ENCODE measurements at regions not wholly inside any gene's neighbourhood (a gene's known extent, or its start where the extent isn't known, plus 50 kb on each side); places are given as distances from the start of the nearest gene placed in this dataset.

DNA sequence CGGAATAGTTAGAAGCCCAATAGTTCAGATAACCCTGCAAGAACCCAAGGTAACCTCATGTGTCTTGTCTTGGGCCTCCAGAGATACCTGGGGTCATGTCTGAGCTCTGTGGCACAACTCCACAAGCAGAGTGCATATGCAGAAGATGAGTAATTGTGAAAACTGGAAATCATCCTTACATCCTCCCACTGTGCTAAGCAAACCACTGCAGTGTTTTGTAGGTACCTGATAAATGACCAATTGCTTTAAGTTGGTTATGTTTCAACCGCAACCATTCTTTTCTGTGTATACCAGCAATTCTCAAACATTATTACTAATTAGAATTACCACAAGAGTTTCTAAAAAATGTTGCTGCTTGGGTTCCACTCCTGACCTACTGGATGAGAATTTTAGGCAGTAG, 73.2 kb downstream of the CBLL2 start:
- Histone ChIP-seq H4K8ac (replicated peaks; ENCODE audit: insufficient read length, low read depth, low read length) (no peak overlapping the region), H3T11ph (ENCODE audit: low read length) (no peak overlapping the region), H4K91ac (ENCODE audit: insufficient read length, low read depth, low read length) (no peak overlapping the region), H4K20me1 (ENCODE audit: control insufficient read depth, insufficient read depth, insufficient read length) (no peaks in the 10 kb centered on the region), H3K27ac (ENCODE audit: insufficient read length, low read depth, low read length) (no peak overlapping the region), H2BK15ac (ENCODE audit: low read depth, low read length) (no peak overlapping the region), H3K79me1 (ENCODE audit: insufficient read depth, low read depth, low read length, poor library complexity, severe bottlenecking) (no peaks in the 10 kb centered on the region), H3K9me3 (ENCODE audit: control insufficient read depth, low read depth, low read length) (no peaks in the 10 kb centered on the region), H2BK12ac (ENCODE audit: insufficient read length, low read depth, low read length) (no peak overlapping the region), H4K5ac (ENCODE audit: insufficient read length, low read depth, low read length) (no peak overlapping the region), H3K9ac (ENCODE audit: extremely low read depth, insufficient read length, low read length) (no peak overlapping the region), H2AFZ (ENCODE audit: low read length) (no peak overlapping the region), H2AK5ac (ENCODE audit: insufficient read length, low read length) (no peak overlapping the region), H2BK5ac (ENCODE audit: insufficient read length, low read length) (no peak overlapping the region), H3K18ac (ENCODE audit: insufficient read length, low read depth, low read length) (no peak overlapping the region), H3K4me1 (ENCODE audit: insufficient read depth, low read length) (no peaks in the 10 kb centered on the region), H3K23ac (ENCODE audit: insufficient read length, low read depth, low read length) (no peak overlapping the region), H2BK20ac (ENCODE audit: low read depth, low read length, poor library complexity, severe bottlenecking) (no peak overlapping the region), H2BK120ac (ENCODE audit: low read depth, low read length, poor library complexity, severe bottlenecking) (no peak overlapping the region), H3K4ac (ENCODE audit: low read depth, low read length) (no peak overlapping the region), H3K79me2 (ENCODE audit: insufficient read depth, low read length) (no peaks in the 10 kb centered on the region), H3K27me3 (ENCODE audit: insufficient read depth, low read length) (no peaks in the 10 kb centered on the region), H3K23me2 (ENCODE audit: insufficient read length, low read depth, low read length, poor library complexity, severe bottlenecking) (no peaks in the 10 kb centered on the region), H3K56ac (ENCODE audit: insufficient read length, low read depth, low read length) (no peak overlapping the region), H3K14ac (ENCODE audit: insufficient read depth, low read length) (no peak overlapping the region), H3K4me2 (ENCODE audit: insufficient read depth, insufficient read length, low read length) (no peak overlapping the region)
- Mint-ChIP-seq H3K9me3 (peaks cover 4 to 23% of the 10 kb centered on the region in 2 experiments; a peak in 4 of 5 replicates), H3K27me3 (ENCODE audit: low read depth) (no peaks in the 10 kb centered on the region), H3K36me3 (ENCODE audit: insufficient read depth in 1 of 3, low read depth in 3 of 3) (peaks cover 0 to 1% (median 0%) of the 10 kb centered on the region in 3 experiments; a peak in 1 of 7 replicates), H3K4me1 (peaks cover 0 to 4% of the 10 kb centered on the region in 2 experiments; a peak in 1 of 4 replicates), H3K27ac (peak overlapping the region in 1 of 3 experiments; percentile 59; a peak in 1 of 7 replicates), H3K4me3 (no peak overlapping the region)
- DNase-seq, result no peak
- TF ChIP-seq, protein P1, sequence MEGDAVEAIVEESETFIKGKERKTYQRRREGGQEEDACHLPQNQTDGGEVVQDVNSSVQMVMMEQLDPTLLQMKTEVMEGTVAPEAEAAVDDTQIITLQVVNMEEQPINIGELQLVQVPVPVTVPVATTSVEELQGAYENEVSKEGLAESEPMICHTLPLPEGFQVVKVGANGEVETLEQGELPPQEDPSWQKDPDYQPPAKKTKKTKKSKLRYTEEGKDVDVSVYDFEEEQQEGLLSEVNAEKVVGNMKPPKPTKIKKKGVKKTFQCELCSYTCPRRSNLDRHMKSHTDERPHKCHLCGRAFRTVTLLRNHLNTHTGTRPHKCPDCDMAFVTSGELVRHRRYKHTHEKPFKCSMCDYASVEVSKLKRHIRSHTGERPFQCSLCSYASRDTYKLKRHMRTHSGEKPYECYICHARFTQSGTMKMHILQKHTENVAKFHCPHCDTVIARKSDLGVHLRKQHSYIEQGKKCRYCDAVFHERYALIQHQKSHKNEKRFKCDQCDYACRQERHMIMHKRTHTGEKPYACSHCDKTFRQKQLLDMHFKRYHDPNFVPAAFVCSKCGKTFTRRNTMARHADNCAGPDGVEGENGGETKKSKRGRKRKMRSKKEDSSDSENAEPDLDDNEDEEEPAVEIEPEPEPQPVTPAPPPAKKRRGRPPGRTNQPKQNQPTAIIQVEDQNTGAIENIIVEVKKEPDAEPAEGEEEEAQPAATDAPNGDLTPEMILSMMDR (conservative IDR thresholded peaks at IDR 0.05), result no peak
- no CpG with 5 or more reads among the region's 2 CpGs for WGBS (ENCODE audit: extremely low coverage, insufficient read length, low lambda C conversion rate)
